ENCODE measurements at regions not wholly inside any gene's neighbourhood (a gene's known extent, or its start where the extent isn't known, plus 50 kb on each side); places are given as distances from the start of the nearest gene placed in this dataset.

DNA sequence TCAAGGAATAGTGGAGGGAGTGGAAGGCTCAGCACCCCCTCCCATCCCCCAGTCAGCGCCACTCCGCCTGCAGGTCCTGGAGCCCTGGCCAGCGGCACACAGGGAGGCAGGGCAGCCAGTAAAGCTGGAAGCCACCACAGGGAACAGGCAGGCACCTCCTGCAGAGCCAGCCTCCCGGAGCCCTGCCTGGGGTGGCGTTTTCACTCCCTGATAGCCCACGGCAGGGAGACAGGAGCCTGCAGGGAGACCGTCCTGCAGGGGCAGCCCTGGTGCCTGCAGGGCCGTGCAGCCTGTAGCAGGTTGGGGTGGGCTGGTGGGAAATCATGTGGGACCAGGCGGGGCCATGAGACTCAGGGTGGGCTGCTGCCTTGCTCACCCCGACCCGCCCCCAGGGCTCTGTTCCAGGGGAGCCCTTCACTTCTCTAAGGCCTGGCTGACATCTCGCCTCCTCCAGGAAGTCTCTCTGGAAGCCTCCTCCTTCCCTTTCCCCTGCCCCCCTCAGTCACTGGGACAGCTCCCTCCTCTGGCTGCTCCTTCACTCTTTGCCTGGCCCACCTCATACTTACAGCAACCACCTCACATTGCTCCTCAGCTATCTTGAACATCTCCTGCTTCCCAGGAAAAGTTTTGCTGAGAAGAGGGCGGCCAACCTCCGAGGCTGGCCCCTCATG, 221.0 kb downstream of the GLI2 start:
- TF ChIP-seq, protein P1, sequence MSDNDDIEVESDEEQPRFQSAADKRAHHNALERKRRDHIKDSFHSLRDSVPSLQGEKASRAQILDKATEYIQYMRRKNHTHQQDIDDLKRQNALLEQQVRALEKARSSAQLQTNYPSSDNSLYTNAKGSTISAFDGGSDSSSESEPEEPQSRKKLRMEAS (IDR thresholded peaks at IDR 0.05) = no peak

DNA sequence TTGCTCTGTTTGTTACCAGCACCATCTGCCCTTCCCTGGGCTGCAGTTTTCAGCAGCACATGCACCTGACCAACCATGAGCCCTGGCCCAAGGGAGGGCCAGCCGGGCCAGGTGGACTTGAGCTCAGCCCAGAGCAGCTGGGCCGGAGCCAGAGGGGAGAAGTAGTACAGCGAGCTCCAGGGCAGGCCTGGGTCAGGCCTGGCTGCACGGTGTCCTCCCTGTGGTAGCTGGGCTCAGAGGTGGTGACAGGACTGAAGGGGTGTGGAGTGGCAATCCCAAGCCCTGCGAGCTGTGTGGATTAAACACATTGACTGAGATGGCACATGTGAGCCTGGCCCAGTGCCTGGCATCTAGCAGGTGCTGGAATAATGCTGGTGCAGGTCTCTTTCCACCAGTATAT, 222.2 kb downstream of the GLI2 start:
- no peak for TF ChIP-seq YY1 (IDR thresholded peaks at IDR 0.05; ENCODE audit: low read depth)
- TF ChIP-seq CREB1 (IDR thresholded peaks at IDR 0.05; ENCODE audit: low read depth) = no peak
- TF ChIP-seq TCF12 (IDR thresholded peaks at IDR 0.05; ENCODE audit: low read depth) = no peak
- no peak for TF ChIP-seq CEBPB (IDR thresholded peaks at IDR 0.05)
- no peak for TF ChIP-seq TAF1 (IDR thresholded peaks at IDR 0.05; ENCODE audit: low read depth)
- TF ChIP-seq, protein P2, sequence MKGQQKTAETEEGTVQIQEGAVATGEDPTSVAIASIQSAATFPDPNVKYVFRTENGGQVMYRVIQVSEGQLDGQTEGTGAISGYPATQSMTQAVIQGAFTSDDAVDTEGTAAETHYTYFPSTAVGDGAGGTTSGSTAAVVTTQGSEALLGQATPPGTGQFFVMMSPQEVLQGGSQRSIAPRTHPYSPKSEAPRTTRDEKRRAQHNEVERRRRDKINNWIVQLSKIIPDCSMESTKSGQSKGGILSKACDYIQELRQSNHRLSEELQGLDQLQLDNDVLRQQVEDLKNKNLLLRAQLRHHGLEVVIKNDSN (IDR thresholded peaks at IDR 0.05) = no peak
- TF ChIP-seq ZBTB7A (IDR thresholded peaks at IDR 0.05; ENCODE audit: low read depth) = no peak
- TF ChIP-seq, protein P3, sequence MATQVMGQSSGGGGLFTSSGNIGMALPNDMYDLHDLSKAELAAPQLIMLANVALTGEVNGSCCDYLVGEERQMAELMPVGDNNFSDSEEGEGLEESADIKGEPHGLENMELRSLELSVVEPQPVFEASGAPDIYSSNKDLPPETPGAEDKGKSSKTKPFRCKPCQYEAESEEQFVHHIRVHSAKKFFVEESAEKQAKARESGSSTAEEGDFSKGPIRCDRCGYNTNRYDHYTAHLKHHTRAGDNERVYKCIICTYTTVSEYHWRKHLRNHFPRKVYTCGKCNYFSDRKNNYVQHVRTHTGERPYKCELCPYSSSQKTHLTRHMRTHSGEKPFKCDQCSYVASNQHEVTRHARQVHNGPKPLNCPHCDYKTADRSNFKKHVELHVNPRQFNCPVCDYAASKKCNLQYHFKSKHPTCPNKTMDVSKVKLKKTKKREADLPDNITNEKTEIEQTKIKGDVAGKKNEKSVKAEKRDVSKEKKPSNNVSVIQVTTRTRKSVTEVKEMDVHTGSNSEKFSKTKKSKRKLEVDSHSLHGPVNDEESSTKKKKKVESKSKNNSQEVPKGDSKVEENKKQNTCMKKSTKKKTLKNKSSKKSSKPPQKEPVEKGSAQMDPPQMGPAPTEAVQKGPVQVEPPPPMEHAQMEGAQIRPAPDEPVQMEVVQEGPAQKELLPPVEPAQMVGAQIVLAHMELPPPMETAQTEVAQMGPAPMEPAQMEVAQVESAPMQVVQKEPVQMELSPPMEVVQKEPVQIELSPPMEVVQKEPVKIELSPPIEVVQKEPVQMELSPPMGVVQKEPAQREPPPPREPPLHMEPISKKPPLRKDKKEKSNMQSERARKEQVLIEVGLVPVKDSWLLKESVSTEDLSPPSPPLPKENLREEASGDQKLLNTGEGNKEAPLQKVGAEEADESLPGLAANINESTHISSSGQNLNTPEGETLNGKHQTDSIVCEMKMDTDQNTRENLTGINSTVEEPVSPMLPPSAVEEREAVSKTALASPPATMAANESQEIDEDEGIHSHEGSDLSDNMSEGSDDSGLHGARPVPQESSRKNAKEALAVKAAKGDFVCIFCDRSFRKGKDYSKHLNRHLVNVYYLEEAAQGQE (IDR thresholded peaks at IDR 0.05; ENCODE audit: low read depth) = no peak
- TF ChIP-seq, protein P1 (IDR thresholded peaks at IDR 0.05) = no peak
- no peak for TF ChIP-seq TEAD4 (IDR thresholded peaks at IDR 0.05)
- no peak for TF ChIP-seq NFIC (IDR thresholded peaks at IDR 0.05)
- no peak for TF ChIP-seq EGR1 (IDR thresholded peaks at IDR 0.05)
- no peak for TF ChIP-seq EP300 (IDR thresholded peaks at IDR 0.05; ENCODE audit: borderline replicate concordance)

DNA sequence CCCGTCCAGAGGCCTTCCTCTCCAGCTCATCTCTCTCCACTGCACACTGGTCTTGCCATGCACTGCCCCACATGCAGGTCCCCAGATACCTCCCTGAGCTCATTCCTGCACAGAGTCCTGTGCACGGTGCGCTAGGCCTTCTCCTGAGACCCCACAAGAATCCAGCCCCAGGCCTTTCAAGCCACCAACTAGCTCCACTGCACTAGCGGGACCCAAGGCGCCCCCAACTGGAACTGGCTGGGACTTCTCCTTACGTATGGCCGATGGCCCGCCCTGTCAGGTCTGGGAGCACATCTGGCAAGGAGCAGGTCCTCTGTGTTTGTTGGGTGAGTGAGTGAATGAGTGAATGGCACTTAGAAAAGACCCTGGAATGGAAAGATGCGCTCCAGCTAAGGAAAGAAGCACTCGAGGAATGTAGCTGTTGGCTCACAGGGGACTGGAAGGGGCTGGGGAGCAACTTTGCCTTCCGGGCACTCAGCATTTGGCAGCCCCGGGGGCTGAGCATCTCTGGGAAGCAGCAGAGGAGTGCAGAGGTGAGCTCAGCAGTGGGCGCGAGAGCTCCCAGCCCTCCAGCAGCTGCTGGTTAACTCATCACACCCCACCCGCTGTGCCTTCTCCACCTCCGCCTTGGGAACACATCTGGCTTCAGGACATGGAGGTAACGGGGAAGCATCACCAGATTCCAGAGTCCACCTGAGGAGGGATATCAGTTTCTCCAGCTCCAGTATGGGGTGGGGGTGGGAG, 223.1 kb downstream of the GLI2 start:
- no peak for TF ChIP-seq TEAD4 (IDR thresholded peaks at IDR 0.05)
- TF ChIP-seq RAD21 (IDR thresholded peaks at IDR 0.05; ENCODE audit: low read depth) = peak; percentile 48; the same call in 1 of the 2 replicates
- TF ChIP-seq CREB1 (IDR thresholded peaks at IDR 0.05; ENCODE audit: low read depth) = no peak

DNA sequence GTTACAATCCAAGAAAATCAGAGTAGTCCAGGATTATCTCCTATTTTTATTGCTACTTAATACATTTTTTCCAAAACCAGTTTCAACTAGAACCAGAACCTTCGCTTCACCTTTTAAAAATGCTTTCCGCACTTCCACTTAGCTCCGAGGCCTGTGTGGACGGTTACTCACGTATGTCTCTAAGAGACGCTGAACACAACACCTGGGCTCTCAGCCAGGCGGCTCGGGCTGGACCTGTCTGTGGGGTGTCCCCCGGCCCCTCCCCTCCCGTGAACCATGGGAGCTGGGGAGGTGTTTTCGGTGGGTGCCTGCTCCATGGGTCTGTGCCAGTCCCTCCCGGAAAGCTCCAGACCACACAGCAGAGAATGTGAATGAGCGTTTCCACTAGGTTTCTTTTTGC, 223.8 kb downstream of the GLI2 start:
- TF ChIP-seq, protein P3 (IDR thresholded peaks at IDR 0.05; ENCODE audit: low read depth) = no peak
- no peak for TF ChIP-seq TCF12 (IDR thresholded peaks at IDR 0.05; ENCODE audit: low read depth)
- TF ChIP-seq RAD21 (IDR thresholded peaks at IDR 0.05; ENCODE audit: low read depth) = no peak
- no peak for TF ChIP-seq EP300 (IDR thresholded peaks at IDR 0.05; ENCODE audit: borderline replicate concordance)
- TF ChIP-seq ZBTB7A (IDR thresholded peaks at IDR 0.05; ENCODE audit: low read depth) = no peak
- no peak for TF ChIP-seq CREB1 (IDR thresholded peaks at IDR 0.05; ENCODE audit: low read depth)
- no peak for TF ChIP-seq FOXM1 (IDR thresholded peaks at IDR 0.05; ENCODE audit: borderline replicate concordance, low read depth)
- TF ChIP-seq, protein P2 (IDR thresholded peaks at IDR 0.05) = no peak
- TF ChIP-seq TAF1 (IDR thresholded peaks at IDR 0.05; ENCODE audit: low read depth) = no peak
- no peak for TF ChIP-seq CEBPB (IDR thresholded peaks at IDR 0.05)
- TF ChIP-seq EGR1 (IDR thresholded peaks at IDR 0.05) = no peak
- no peak for TF ChIP-seq TEAD4 (IDR thresholded peaks at IDR 0.05)
- no peak for TF ChIP-seq NFIC (IDR thresholded peaks at IDR 0.05)
- TF ChIP-seq, protein P1 (IDR thresholded peaks at IDR 0.05) = no peak
- no peak for TF ChIP-seq YY1 (IDR thresholded peaks at IDR 0.05; ENCODE audit: low read depth)

DNA sequence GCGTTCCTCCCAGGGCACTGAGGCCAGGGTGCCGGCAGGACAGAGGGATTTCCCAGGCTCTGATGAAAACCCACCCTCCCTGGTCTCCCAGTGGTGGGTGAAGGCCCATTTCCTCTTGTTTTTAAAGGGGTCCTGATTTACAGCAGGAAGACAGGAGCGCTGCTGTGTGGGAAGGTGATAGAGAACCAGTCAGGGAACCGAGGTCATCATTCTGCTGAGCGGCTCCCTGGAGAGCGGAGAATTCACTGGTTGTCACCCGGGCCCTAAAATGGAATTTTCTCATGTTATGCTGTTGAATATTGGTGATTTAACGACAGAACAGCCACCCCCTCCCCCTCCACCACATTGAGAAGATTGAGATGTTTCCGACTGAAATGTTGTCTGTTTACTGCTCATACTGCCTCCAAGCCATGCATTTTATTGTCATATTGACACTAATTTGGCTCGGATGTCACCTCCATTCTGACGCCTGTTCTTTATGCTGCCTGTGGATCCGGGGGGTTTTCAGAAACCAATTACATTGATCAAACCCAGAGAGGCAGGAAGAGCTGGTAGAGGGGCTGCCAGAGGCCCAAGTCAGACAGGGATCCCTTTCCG, 225.2 kb downstream of the GLI2 start:
- TF ChIP-seq, protein P3 (IDR thresholded peaks at IDR 0.05; ENCODE audit: low read depth) = no peak
- no peak for TF ChIP-seq CREB1 (IDR thresholded peaks at IDR 0.05; ENCODE audit: low read depth)
- TF ChIP-seq ZBTB7A (IDR thresholded peaks at IDR 0.05; ENCODE audit: low read depth) = no peak
- TF ChIP-seq FOXM1 (IDR thresholded peaks at IDR 0.05; ENCODE audit: borderline replicate concordance, low read depth) = no peak
- no peak for TF ChIP-seq EP300 (IDR thresholded peaks at IDR 0.05; ENCODE audit: borderline replicate concordance)
- TF ChIP-seq NFIC (IDR thresholded peaks at IDR 0.05) = no peak
- no peak for TF ChIP-seq EGR1 (IDR thresholded peaks at IDR 0.05)
- TF ChIP-seq, protein P1 (IDR thresholded peaks at IDR 0.05) = no peak
- TF ChIP-seq YY1 (IDR thresholded peaks at IDR 0.05; ENCODE audit: low read depth) = no peak
- TF ChIP-seq, protein P2 (IDR thresholded peaks at IDR 0.05) = no peak
- no peak for TF ChIP-seq TEAD4 (IDR thresholded peaks at IDR 0.05)
